Peyer's patch (tissue), 4 donors: ENCODE measurements at regions not wholly inside any gene's neighbourhood (a gene's known extent, or its start where the extent isn't known, plus 50 kb on each side); places are given as distances from the start of the nearest gene placed in this dataset.

Experiments
- DNase-seq, 3 donors: peaks; one replicate each; pipeline ENCODE4 v3.0.0-alpha.2; 2017 to 2019
- H3K27ac ChIP-seq, 4 donors: fragments of 200-600 bp; sonication (generic); one replicate each; pipeline ENCODE4 v1.5.1; 2016 to 2019
- H3K27me3 ChIP-seq, 2 donors: fragments of 200-600 bp; sonication (generic); one replicate each; pipeline ENCODE4 v1.5.1; 2019
- H3K36me3 ChIP-seq, 3 donors: fragments of 200-600 bp; sonication (generic); one replicate each; pipeline ENCODE4 v1.5.1; 2016 to 2019
- H3K4me1 ChIP-seq, 4 donors: fragments of 200-600 bp; sonication (generic); one replicate each; pipeline ENCODE4 v1.5.1; 2016 to 2019
- H3K4me3 ChIP-seq, 4 donors: fragments of 200-600 bp; sonication (generic); 1 replicate in 3 of 4; 2 replicates in 1 of 4; pipeline ENCODE4 v1.5.1; 2016 to 2019; ENCODE audit warnings: mild to moderate bottlenecking in 1 of 4
- H3K9me3 ChIP-seq, 4 donors: fragments of 200-600 bp; sonication (generic); one replicate each; pipeline ENCODE4 v1.5.1; 2016 to 2019; ENCODE audit warnings: mild to moderate bottlenecking in 1 of 4
- CTCF ChIP-seq, 6 experiments: fragments of 450-650 bp in 4 of 6; fragments of 200-600 bp in 2 of 6; sonication (generic) in 1 of 6; IDR thresholded peaks; one replicate each; pipeline ENCODE4 v1.5.1; 2017 to 2019; ENCODE audit warnings: antibody characterized with exemption in 6 of 6, mild to moderate bottlenecking in 3 of 6, moderate library complexity in 1 of 6
- POLR2A ChIP-seq, 2 donors: fragments of 450-650 bp; IDR thresholded peaks; one replicate each; pipeline ENCODE4 v1.5.1; 2017; ENCODE audit warnings: antibody characterized with exemption in 2 of 2, mild to moderate bottlenecking in 2 of 2, moderate library complexity in 2 of 2

DNA sequence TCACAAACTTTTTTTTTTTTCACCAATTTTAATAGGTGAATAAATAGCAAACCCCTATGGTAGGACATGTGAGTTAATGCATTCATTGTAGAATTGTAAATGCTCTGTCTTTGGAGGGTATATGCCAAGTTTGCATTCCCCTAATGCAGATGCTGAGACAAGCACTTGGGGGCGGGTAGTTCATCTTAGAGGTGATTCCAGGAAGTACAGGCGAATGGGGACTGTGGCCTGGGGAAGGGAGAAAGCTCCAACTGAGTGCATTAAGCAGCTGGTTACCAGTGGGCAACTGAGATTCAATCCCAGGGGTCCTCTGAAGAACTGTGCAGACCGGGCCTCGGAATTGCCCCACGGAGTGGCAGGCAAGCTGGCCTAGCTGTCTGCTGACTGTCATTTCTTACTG is 107.6 kb downstream of the ZNF664 start:
- no peaks in the 10 kb centered on the region for H3K9me3 ChIP-seq

GRCh38 chr12:124082012-124082411 is 109.0 kb downstream of the ZNF664 start:
- no peak for TF ChIP-seq POLR2A (IDR thresholded peaks at IDR 0.05)
- no peak for TF ChIP-seq CTCF (IDR thresholded peaks at IDR 0.05)
- H3K36me3 ChIP-seq: no peaks in the 10 kb centered on the region
- DNase-seq: no peak

More for the DNA sequence above, 107.6 kb downstream of the ZNF664 start:
- H3K27ac ChIP-seq: no peak overlapping the region
- no peaks in the 10 kb centered on the region for H3K36me3 ChIP-seq
- DNase-seq: no peak
- TF ChIP-seq CTCF (IDR thresholded peaks at IDR 0.05) (no peak), POLR2A (IDR thresholded peaks at IDR 0.05) (no peak)
- no peak overlapping the region for H3K4me3 ChIP-seq
- H3K4me1 ChIP-seq: no peaks in the 10 kb centered on the region
- H3K27me3 ChIP-seq: no peaks in the 10 kb centered on the region

DNA sequence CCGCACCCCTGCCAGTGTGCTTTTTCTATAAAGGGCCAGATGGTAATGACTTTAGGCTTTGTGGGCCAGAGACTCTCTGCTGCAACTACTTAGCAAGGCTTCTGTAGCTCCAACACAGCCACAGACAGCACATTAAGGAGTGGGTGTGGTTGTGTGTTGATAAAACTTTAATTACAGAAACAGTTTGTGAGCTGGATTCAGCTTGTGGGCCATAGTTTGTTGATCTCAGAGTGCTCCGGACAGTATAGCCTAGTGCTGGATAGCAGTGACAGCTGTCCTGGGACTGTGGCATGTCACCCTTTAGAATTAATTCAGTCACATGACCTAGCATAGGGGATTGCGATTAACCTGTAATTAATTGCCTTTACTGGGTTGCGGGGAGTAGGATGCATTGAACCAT is 109.7 kb downstream of the ZNF664 start:
- Histone ChIP-seq H3K27me3 (no peaks in the 10 kb centered on the region), H3K27ac (no peak overlapping the region), H3K9me3 (no peaks in the 10 kb centered on the region), H3K4me1 (no peaks in the 10 kb centered on the region), H3K4me3 (no peak overlapping the region), H3K36me3 (no peaks in the 10 kb centered on the region)
- TF ChIP-seq CTCF (IDR thresholded peaks at IDR 0.05): no peak
- TF ChIP-seq POLR2A (IDR thresholded peaks at IDR 0.05): no peak
- no peak for DNase-seq

More at GRCh38 chr12:124082012-124082411, 109.0 kb downstream of the ZNF664 start:
- H3K4me3 ChIP-seq: no peak overlapping the region
- no peak overlapping the region for H3K27ac ChIP-seq
- no peaks in the 10 kb centered on the region for H3K27me3 ChIP-seq
- no peaks in the 10 kb centered on the region for H3K4me1 ChIP-seq
- H3K9me3 ChIP-seq: no peaks in the 10 kb centered on the region

GRCh38 chr12:124083708-124084107 is 110.7 kb downstream of the ZNF664 start:
- no peak for DNase-seq
- H3K36me3 ChIP-seq: no peaks in the 10 kb centered on the region
- H3K27me3 ChIP-seq: no peaks in the 10 kb centered on the region
- H3K9me3 ChIP-seq: no peaks in the 10 kb centered on the region
- H3K4me1 ChIP-seq: no peaks in the 10 kb centered on the region
- no peak overlapping the region for H3K27ac ChIP-seq
- no peak for TF ChIP-seq CTCF (IDR thresholded peaks at IDR 0.05)
- no peak for TF ChIP-seq POLR2A (IDR thresholded peaks at IDR 0.05)
- no peak overlapping the region for H3K4me3 ChIP-seq

GRCh38 chr12:124085419-124086296 is 112.6 kb downstream of the ZNF664 start:
- Histone ChIP-seq H3K9me3 (no peaks in the 10 kb centered on the region), H3K27me3 (no peaks in the 10 kb centered on the region), H3K36me3 (no peaks in the 10 kb centered on the region), H3K4me3 (no peak overlapping the region), H3K27ac (no peak overlapping the region), H3K4me1 (no peaks in the 10 kb centered on the region)
- TF ChIP-seq CTCF (IDR thresholded peaks at IDR 0.05) (no peak), POLR2A (IDR thresholded peaks at IDR 0.05) (no peak)
- DNase-seq: no peak
